GM18508 (cell line): ENCODE measurements at regions not wholly inside any gene's neighbourhood (a gene's known extent, or its start where the extent isn't known, plus 50 kb on each side); places are given as distances from the start of the nearest gene placed in this dataset.

Source experiments
- ATAC-seq: cut with Tn5 transposase; IDR thresholded peaks from one replicate; pipeline ENCODE4 v1.9.1; 2021; ENCODE audit warnings: moderate number of reproducible peaks; ENCODE audit not compliant: insufficient read depth, unreplicated experiment

DNA sequence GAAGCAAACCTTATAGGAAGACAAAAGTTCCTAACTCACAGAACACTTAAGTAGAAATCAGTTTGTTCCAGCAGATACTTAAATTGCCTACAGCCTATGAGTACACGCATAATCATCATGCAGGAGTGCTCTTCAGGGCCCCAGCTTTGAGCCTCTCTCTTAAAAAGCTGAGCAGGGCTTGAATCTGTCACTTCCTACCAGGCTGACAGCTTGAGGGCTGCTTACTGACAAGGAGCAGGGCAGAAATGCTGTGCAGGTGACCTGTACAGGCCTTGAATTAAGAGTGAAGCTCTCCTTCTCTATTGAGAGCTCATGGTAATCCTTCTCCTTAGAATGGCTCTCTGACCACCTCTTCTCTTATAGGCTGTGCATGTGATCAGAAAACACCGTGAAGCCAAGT, 66.5 kb upstream of the MAST4 start:
- no peak for ATAC-seq

- no peak for ATAC-seq
Observed at GRCh38 chr5:66538126-66538525, 58.1 kb upstream of the MAST4 start.

DNA sequence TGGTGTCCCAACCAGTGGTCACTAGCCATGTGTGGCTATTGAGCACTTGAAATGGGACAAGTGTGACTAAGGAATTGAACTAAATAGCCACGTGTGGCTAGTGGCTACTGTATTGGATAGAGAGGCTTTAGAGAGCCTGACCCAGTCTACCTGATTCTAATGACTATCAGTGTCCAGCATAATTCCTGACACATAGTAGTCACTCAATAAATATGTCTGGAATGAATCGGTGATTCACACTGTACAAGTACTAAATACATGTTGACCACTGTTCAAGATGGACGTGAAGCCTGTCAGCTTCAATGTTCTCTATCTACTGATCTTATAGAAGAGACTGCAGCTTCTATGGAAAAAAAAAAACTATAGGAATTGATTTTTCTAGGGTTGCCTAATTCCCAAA, 57.7 kb upstream of the MAST4 start:
- no peak for ATAC-seq

GRCh38 chr5:66540078-66540477, 56.1 kb upstream of the MAST4 start:
- ATAC-seq, result no peak

- ATAC-seq, result no peak
Observed at GRCh38 chr5:66542711-66543110, 53.5 kb upstream of the MAST4 start.
